ENCODE measurements at regions not wholly inside any gene's neighbourhood (a gene's known extent, or its start where the extent isn't known, plus 50 kb on each side); places are given as distances from the start of the nearest gene placed in this dataset.

DNA sequence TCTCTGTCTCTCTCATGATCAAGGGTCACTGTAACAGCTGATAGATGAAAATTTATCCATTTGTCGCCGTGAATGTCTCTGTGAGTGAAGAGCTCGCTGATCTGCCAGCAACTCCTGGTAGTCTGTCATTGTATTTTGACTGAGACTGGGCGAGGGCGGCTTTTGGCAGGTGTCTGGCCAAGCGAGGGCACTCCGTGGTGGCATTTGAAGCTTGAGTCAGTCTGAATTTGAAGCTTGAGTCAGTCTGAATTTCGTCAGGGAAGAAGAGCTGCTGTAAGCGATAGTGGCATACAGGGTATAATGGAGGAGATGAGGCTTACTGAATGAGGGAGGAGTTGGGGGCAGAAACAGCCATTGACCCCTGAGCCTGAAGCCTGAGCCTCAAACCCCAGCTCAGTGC, 56.8 kb upstream of the FAM181A start:
- Mint-ChIP-seq H3K4me3 (no peak overlapping the region), H3K27me3 (peaks cover 35 to 41% of the 10 kb centered on the region in 2 donors), H3K36me3 (no peaks in the 10 kb centered on the region), H3K27ac (no peak overlapping the region), H3K9me3 (peaks cover 0 to 6% (median 6%) of the 10 kb centered on the region in 3 donors), H3K4me1 (no peaks in the 10 kb centered on the region)
- WGBS (ENCODE audit: insufficient coverage) = 74% methylated on average over 9 of the region's 9 CpGs
- H3K4me3 ChIP-seq (ENCODE audit: control insufficient read depth in 1 of 2, extremely low read depth in 1 of 2, low read length in 1 of 2) = no peak overlapping the region
- POLR2A ChIA-PET = no interaction called here
- no peaks in the 10 kb centered on the region for H3K9me3 ChIP-seq
- H3K36me3 ChIP-seq (ENCODE audit: control insufficient read depth in 2 of 2, extremely low read depth in 1 of 2, insufficient read depth in 1 of 2, low read length in 1 of 2) = no peaks in the 10 kb centered on the region
- ATAC-seq (replicated peaks in 1 of 4) (no peak), DNase-seq (no peak)
- no peak overlapping the region for H3K27ac ChIP-seq (ENCODE audit: low read length)
- H3K27me3 ChIP-seq (replicated peaks in 1 of 2; ENCODE audit: control insufficient read depth in 2 of 2, extremely low read depth in 1 of 2, insufficient read depth in 2 of 2, low read length in 1 of 2) = peaks cover 0 to 32% of the 10 kb centered on the region in 2 experiments
- H3K4me1 ChIP-seq (ENCODE audit: control insufficient read depth in 1 of 2, extremely low read depth in 1 of 2, insufficient read depth in 2 of 2, low read length in 2 of 2) = no peaks in the 10 kb centered on the region
- CTCF ChIA-PET = no interaction called here

DNA sequence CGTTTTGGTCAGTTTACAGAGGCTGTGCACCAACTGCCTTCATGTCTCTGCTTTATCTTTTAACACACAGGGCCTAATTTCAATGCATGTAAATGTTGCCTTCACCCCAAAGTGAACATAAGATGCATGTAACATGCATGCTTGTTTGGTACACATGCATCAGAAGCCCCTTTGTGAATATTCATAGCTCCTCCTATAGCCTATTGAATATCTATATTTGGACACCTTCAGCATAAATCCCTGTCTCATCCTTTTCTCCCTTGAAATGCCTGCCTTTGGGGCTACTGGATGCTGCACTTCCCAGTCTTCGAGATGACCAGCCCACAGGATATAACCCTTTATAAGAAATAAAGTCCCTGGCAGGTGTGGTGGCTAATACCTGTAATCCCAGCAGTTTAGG, 57.7 kb upstream of the FAM181A start:
- H3K9me3 ChIP-seq = no peaks in the 10 kb centered on the region
- no peaks in the 10 kb centered on the region for H3K36me3 Mint-ChIP-seq
- no peaks in the 10 kb centered on the region for H3K4me1 Mint-ChIP-seq
- H3K36me3 ChIP-seq (ENCODE audit: control insufficient read depth in 2 of 2, extremely low read depth in 1 of 2, insufficient read depth in 1 of 2, low read length in 1 of 2) = no peaks in the 10 kb centered on the region
- peaks cover 0 to 29% of the 10 kb centered on the region in 2 experiments for H3K27me3 ChIP-seq (replicated peaks in 1 of 2; ENCODE audit: control insufficient read depth in 2 of 2, extremely low read depth in 1 of 2, insufficient read depth in 2 of 2, low read length in 1 of 2)
- no peak for ATAC-seq (replicated peaks in 1 of 4)
- no peak overlapping the region for H3K27ac ChIP-seq (ENCODE audit: low read length)
- no CpG with 5 or more reads among the region's 2 CpGs for WGBS (ENCODE audit: insufficient coverage)
- H3K9me3 Mint-ChIP-seq = peaks cover 0 to 6% (median 6%) of the 10 kb centered on the region in 3 donors
- H3K4me3 Mint-ChIP-seq = no peak overlapping the region
- no peak overlapping the region for H3K27ac Mint-ChIP-seq
- H3K27me3 Mint-ChIP-seq = peaks cover 34 to 41% of the 10 kb centered on the region in 2 donors
- no peak overlapping the region for H3K4me3 ChIP-seq (ENCODE audit: control insufficient read depth in 1 of 2, extremely low read depth in 1 of 2, low read length in 1 of 2)
- DNase-seq = no peak
- no peaks in the 10 kb centered on the region for H3K4me1 ChIP-seq (ENCODE audit: control insufficient read depth in 1 of 2, extremely low read depth in 1 of 2, insufficient read depth in 2 of 2, low read length in 2 of 2)
- ChIA-PET POLR2A (no interaction called here), CTCF (no interaction called here)

DNA sequence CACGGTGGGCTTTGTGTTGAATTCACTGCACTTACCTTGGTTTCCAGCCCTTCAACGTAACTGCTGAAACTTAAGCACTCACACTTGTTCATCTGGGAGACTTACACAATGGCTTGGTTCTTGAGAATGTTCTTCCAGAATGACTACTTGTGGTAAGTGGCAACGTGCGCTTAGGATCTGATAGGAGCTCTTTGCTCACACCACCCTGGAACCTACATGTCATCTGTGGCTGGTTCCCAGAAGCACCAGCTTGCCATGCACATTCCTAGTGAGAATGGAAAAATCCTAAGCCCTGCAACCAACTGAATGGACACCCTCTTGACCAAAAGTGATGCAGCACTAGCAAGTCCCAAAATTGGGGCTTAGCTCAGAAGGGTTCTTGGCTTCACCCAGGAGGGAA, 59.0 kb upstream of the FAM181A start:
- no peaks in the 10 kb centered on the region for H3K9me3 ChIP-seq
- no peaks in the 10 kb centered on the region for H3K4me1 Mint-ChIP-seq
- no peak overlapping the region for H3K4me3 Mint-ChIP-seq
- WGBS (ENCODE audit: insufficient coverage) = 92% methylated on average over 2 of the region's 4 CpGs
- no peaks in the 10 kb centered on the region for H3K4me1 ChIP-seq (ENCODE audit: control insufficient read depth in 1 of 2, extremely low read depth in 1 of 2, insufficient read depth in 2 of 2, low read length in 2 of 2)
- DNase-seq (no peak), ATAC-seq (replicated peaks in 1 of 4) (no peak)
- ChIA-PET CTCF (no interaction called here), POLR2A (no interaction called here)
- no peaks in the 10 kb centered on the region for H3K36me3 Mint-ChIP-seq
- H3K27ac Mint-ChIP-seq = no peak overlapping the region
- H3K36me3 ChIP-seq (ENCODE audit: control insufficient read depth in 2 of 2, extremely low read depth in 1 of 2, insufficient read depth in 1 of 2, low read length in 1 of 2) = no peaks in the 10 kb centered on the region
- H3K9me3 Mint-ChIP-seq = no peaks in the 10 kb centered on the region
- H3K27me3 Mint-ChIP-seq = peaks cover 25 to 32% of the 10 kb centered on the region in 2 donors
- H3K27me3 ChIP-seq (replicated peaks in 1 of 2; ENCODE audit: control insufficient read depth in 2 of 2, extremely low read depth in 1 of 2, insufficient read depth in 2 of 2, low read length in 1 of 2) = peaks cover 0 to 25% of the 10 kb centered on the region in 2 experiments
- no peak overlapping the region for H3K4me3 ChIP-seq (ENCODE audit: control insufficient read depth in 1 of 2, extremely low read depth in 1 of 2, low read length in 1 of 2)
- H3K27ac ChIP-seq (ENCODE audit: low read length) = no peak overlapping the region

DNA sequence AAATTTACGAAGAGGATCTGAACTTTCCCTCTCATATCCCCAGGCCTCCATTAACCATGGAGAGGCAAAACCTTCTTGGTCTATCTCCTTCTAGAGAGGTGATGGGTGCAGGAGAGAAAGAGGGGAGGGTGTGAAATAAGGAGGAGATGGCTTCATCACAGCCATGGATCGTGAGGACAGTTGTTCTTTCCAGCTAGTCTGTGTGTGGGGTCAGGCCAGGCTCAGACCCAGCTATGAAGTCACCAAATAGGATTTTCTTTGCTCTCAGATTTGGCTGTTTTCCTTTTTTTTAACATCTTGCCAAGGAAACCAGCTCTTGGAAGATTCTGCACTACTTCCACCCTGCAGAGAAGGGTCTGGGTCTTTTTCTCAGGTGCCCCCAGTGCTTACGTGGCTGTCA, 64.9 kb upstream of the FAM181A start:
- Mint-ChIP-seq H3K27me3 (peaks cover 12 to 30% of the 10 kb centered on the region in 2 donors), H3K4me1 (no peaks in the 10 kb centered on the region), H3K4me3 (no peak overlapping the region), H3K36me3 (no peaks in the 10 kb centered on the region), H3K27ac (no peak overlapping the region), H3K9me3 (no peaks in the 10 kb centered on the region)
- no peak overlapping the region for H3K4me3 ChIP-seq (ENCODE audit: control insufficient read depth in 1 of 2, extremely low read depth in 1 of 2, low read length in 1 of 2)
- H3K27me3 ChIP-seq (replicated peaks in 1 of 2; ENCODE audit: control insufficient read depth in 2 of 2, extremely low read depth in 1 of 2, insufficient read depth in 2 of 2, low read length in 1 of 2) = peaks cover 0 to 26% of the 10 kb centered on the region in 2 experiments
- H3K9me3 ChIP-seq = no peaks in the 10 kb centered on the region
- POLR2A ChIA-PET = no interaction called here
- H3K36me3 ChIP-seq (ENCODE audit: control insufficient read depth in 2 of 2, extremely low read depth in 1 of 2, insufficient read depth in 1 of 2, low read length in 1 of 2) = no peaks in the 10 kb centered on the region
- CTCF ChIA-PET = no interaction called here
- H3K27ac ChIP-seq (ENCODE audit: low read length) = no peak overlapping the region
- DNase-seq = no peak
- H3K4me1 ChIP-seq (ENCODE audit: control insufficient read depth in 1 of 2, extremely low read depth in 1 of 2, insufficient read depth in 2 of 2, low read length in 2 of 2) = no peaks in the 10 kb centered on the region
- no peak for ATAC-seq (replicated peaks in 1 of 4)
- WGBS (ENCODE audit: insufficient coverage) = 64% methylated on average over 1 of the region's 3 CpGs

DNA sequence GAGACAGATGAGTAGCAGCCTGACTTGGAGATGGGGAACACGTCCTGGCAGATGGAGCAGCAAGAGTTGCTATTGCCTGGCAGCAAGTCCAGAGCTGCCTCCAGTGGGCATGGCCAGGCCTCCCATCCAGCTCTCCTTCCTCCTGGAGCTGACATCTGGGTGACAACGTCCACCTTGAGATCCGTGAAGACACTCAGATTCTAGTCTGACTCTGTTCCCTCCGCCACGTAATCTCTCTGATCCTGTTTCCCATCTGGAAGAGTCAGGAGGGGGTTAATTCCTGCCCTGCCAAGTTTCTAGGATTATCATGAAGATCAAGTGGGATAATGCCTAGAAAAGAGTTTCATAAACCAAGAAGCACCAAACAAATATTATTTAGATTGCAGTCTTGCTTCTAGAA, 65.3 kb upstream of the FAM181A start:
- no peak overlapping the region for H3K27ac Mint-ChIP-seq
- no peaks in the 10 kb centered on the region for H3K9me3 Mint-ChIP-seq

DNA sequence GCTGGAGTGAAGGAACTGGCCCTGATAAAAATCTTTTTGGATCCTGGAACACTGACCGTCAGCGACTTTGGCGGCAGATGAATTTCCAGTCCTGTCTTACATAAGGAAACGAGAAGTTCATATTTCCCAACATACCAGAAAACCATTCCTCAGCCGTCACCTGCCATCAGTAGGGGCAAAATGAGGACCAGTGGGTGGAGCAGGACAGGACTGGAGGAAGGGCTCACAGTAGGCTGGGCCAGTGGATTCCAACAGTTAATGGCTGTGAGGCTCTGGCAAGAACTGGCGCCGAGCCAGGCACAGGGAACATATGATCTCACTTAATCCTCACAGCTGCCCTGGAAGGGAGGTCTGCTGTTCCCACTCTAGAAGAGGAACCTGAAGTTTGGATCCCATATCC, 67.2 kb upstream of the FAM181A start:
- Histone ChIP-seq H3K4me1 (ENCODE audit: control insufficient read depth in 1 of 2, extremely low read depth in 1 of 2, insufficient read depth in 2 of 2, low read length in 2 of 2) (no peaks in the 10 kb centered on the region), H3K4me3 (ENCODE audit: control insufficient read depth in 1 of 2, extremely low read depth in 1 of 2, low read length in 1 of 2) (no peak overlapping the region), H3K27ac (ENCODE audit: low read length) (no peak overlapping the region), H3K36me3 (ENCODE audit: control insufficient read depth in 2 of 2, extremely low read depth in 1 of 2, insufficient read depth in 1 of 2, low read length in 1 of 2) (no peaks in the 10 kb centered on the region), H3K27me3 (replicated peaks in 1 of 2; ENCODE audit: control insufficient read depth in 2 of 2, extremely low read depth in 1 of 2, insufficient read depth in 2 of 2, low read length in 1 of 2) (peaks cover 0 to 40% of the 10 kb centered on the region in 2 experiments), H3K9me3 (no peaks in the 10 kb centered on the region)
- no peak for DNase-seq
- Mint-ChIP-seq H3K9me3 (no peaks in the 10 kb centered on the region), H3K4me3 (no peak overlapping the region), H3K36me3 (no peaks in the 10 kb centered on the region), H3K4me1 (no peaks in the 10 kb centered on the region), H3K27me3 (peaks cover 22 to 32% of the 10 kb centered on the region in 2 donors), H3K27ac (no peak overlapping the region)
- ATAC-seq (replicated peaks in 1 of 4) = no peak
- ChIA-PET POLR2A (no interaction called here), CTCF (no interaction called here)
- WGBS (ENCODE audit: insufficient coverage) = no CpG with 5 or more reads among the region's 7 CpGs

More for the DNA sequence above, 65.3 kb upstream of the FAM181A start:
- Mint-ChIP-seq H3K4me3 (no peak overlapping the region), H3K27me3 (peaks cover 16 to 34% of the 10 kb centered on the region in 2 donors), H3K4me1 (no peaks in the 10 kb centered on the region), H3K36me3 (no peaks in the 10 kb centered on the region)
- ATAC-seq (replicated peaks in 1 of 4) (no peak), DNase-seq (no peak)
- Histone ChIP-seq H3K36me3 (ENCODE audit: control insufficient read depth in 2 of 2, extremely low read depth in 1 of 2, insufficient read depth in 1 of 2, low read length in 1 of 2) (no peaks in the 10 kb centered on the region), H3K4me1 (ENCODE audit: control insufficient read depth in 1 of 2, extremely low read depth in 1 of 2, insufficient read depth in 2 of 2, low read length in 2 of 2) (no peaks in the 10 kb centered on the region), H3K9me3 (no peaks in the 10 kb centered on the region), H3K27me3 (replicated peaks in 1 of 2; ENCODE audit: control insufficient read depth in 2 of 2, extremely low read depth in 1 of 2, insufficient read depth in 2 of 2, low read length in 1 of 2) (peaks cover 0 to 28% of the 10 kb centered on the region in 2 experiments), H3K27ac (ENCODE audit: low read length) (no peak overlapping the region), H3K4me3 (ENCODE audit: control insufficient read depth in 1 of 2, extremely low read depth in 1 of 2, low read length in 1 of 2) (no peak overlapping the region)
- POLR2A ChIA-PET = no interaction called here
- CTCF ChIA-PET = no interaction called here
- 50% methylated on average over 1 of the region's 5 CpGs for WGBS (ENCODE audit: insufficient coverage)

DNA sequence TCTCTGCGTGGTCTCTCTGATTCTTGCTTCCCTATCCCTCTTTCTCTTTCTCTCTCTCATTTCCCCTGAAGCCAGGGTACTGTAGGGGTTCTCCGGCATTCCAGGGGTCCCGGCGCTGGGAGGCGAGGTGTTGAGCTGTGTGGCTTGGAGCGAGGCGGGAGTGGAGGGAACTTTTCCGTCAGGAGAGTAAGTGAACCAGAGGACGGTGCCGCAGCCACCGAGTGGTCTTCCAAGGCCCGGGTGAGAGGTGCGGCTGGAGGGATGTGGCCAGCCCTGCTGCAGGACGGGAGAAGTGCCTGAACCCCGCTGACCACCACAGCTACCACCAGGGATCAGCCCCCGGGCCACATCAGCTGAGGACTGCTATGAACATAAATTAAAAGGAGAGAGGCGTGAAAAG, 68.2 kb upstream of the FAM181A start:
- Mint-ChIP-seq H3K27ac (no peak overlapping the region), H3K36me3 (no peaks in the 10 kb centered on the region), H3K9me3 (no peaks in the 10 kb centered on the region), H3K27me3 (peaks cover 31 to 32% of the 10 kb centered on the region in 2 donors), H3K4me1 (no peaks in the 10 kb centered on the region), H3K4me3 (no peak overlapping the region)
- DNase-seq = no peak
- H3K4me1 ChIP-seq (ENCODE audit: control insufficient read depth in 1 of 2, extremely low read depth in 1 of 2, insufficient read depth in 2 of 2, low read length in 2 of 2) = no peaks in the 10 kb centered on the region
- POLR2A ChIA-PET = no interaction called here
- CTCF ChIA-PET = no interaction called here
- H3K27ac ChIP-seq (ENCODE audit: low read length) = no peak overlapping the region
- no peaks in the 10 kb centered on the region for H3K9me3 ChIP-seq
- H3K36me3 ChIP-seq (ENCODE audit: control insufficient read depth in 2 of 2, extremely low read depth in 1 of 2, insufficient read depth in 1 of 2, low read length in 1 of 2) = no peaks in the 10 kb centered on the region
- WGBS (ENCODE audit: insufficient coverage) = 87% methylated on average over 12 of the region's 17 CpGs
- peaks cover 0 to 49% of the 10 kb centered on the region in 2 experiments for H3K27me3 ChIP-seq (replicated peaks in 1 of 2; ENCODE audit: control insufficient read depth in 2 of 2, extremely low read depth in 1 of 2, insufficient read depth in 2 of 2, low read length in 1 of 2)
- H3K4me3 ChIP-seq (ENCODE audit: control insufficient read depth in 1 of 2, extremely low read depth in 1 of 2, low read length in 1 of 2) = no peak overlapping the region
- no peak for ATAC-seq (replicated peaks in 1 of 4)

All from T-cell (primary cell).